Upper lobe of left lung (tissue), 6 donors: ENCODE measurements at regions not wholly inside any gene's neighbourhood (a gene's known extent, or its start where the extent isn't known, plus 50 kb on each side); places are given as distances from the start of the nearest gene placed in this dataset.

ENCODE experiments used
- ATAC-seq, 2 donors: fragments of 200-7000 bp; cut with Tn5 transposase; one replicate each; pipeline ENCODE4 v1.9.1; 2022; ENCODE audit warnings: mild to moderate bottlenecking in 2 of 2, moderate library complexity in 2 of 2; ENCODE audit not compliant: low FRiP score in 2 of 2
- DNase-seq, 2 donors: peaks; one replicate each; pipeline ENCODE4 v3.0.0-alpha.2; 2019 to 2020
- H3K27ac ChIP-seq, 4 donors: fragments of 200-600 bp; sonication (generic); one replicate each; pipeline ENCODE4 v1.5.1; 2016 to 2019
- H3K27me3 ChIP-seq, 4 donors: fragments of 200-600 bp; sonication (generic); one replicate each; pipeline ENCODE4 v1.5.1; 2017 to 2019
- H3K36me3 ChIP-seq, 4 donors: fragments of 200-600 bp; sonication (generic); one replicate each; pipeline ENCODE4 v1.5.1; 2016 to 2019
- H3K4me1 ChIP-seq, 4 donors: fragments of 200-600 bp; sonication (generic); one replicate each; pipeline ENCODE4 v1.5.1; 2018 to 2019
- H3K4me3 ChIP-seq, 4 donors: fragments of 200-600 bp; sonication (generic); one replicate each; pipeline ENCODE4 v1.5.1; 2017 to 2019; ENCODE audit warnings: mild to moderate bottlenecking in 2 of 4, moderate library complexity in 1 of 4
- H3K9me3 ChIP-seq, 4 donors: fragments of 200-600 bp; sonication (generic); one replicate each; pipeline ENCODE4 v1.5.1; 2018 to 2019
- EP300 ChIP-seq, 4 donors: sonication (generic); formaldehyde crosslinking; IDR thresholded peaks; one replicate each; pipeline ENCODE4 v1.5.1; 2017; ENCODE audit warnings: antibody characterized with exemption in 4 of 4, control low read depth in 2 of 4
- POLR2A ChIP-seq, 4 donors: fragments of 450-650 bp; IDR thresholded peaks; one replicate each; pipeline ENCODE4 v1.5.1; 2016 to 2017; ENCODE audit warnings: antibody characterized with exemption in 4 of 4, mild to moderate bottlenecking in 2 of 4
- POLR2AphosphoS5 ChIP-seq, 2 donors: sonication (generic); formaldehyde crosslinking; IDR thresholded peaks; one replicate each; pipeline ENCODE4 v1.5.1; 2017; ENCODE audit warnings: antibody characterized with exemption in 2 of 2
- WGBS, 2 donors: methylation state at CpG; one replicate each; pipeline ENCODE4 v1.1.5; 2017 to 2018; 5-methylcytosine and 5-hydroxymethylcytosine counted together
- TF ChIP-seq, protein P1 (sequence below), 6 experiments: fragments of 450-650 bp in 4 of 6; fragments of 200-600 bp in 2 of 6; sonication (generic) in 2 of 6; IDR thresholded peaks; one replicate each; pipeline ENCODE4 v1.5.1; 2016 to 2019; ENCODE audit warnings: antibody characterized with exemption in 6 of 6
- donor health status: DM: no; HTN: no; CAD: no; lungs with moderate emphysema.
- donor health status: DM: no; HTN: yes; CAD: no; lungs with severe emphysema.

- no peak overlapping the region for H3K27ac ChIP-seq
- H3K4me3 ChIP-seq, result no peak overlapping the region
- no peaks in the 10 kb centered on the region for H3K9me3 ChIP-seq
- WGBS, 2 donors, result 65 to 71% methylated on average over 7 of the region's 7 CpGs
- no peak for ATAC-seq
- H3K27me3 ChIP-seq, result no peaks in the 10 kb centered on the region
- H3K36me3 ChIP-seq, result no peaks in the 10 kb centered on the region
- no peaks in the 10 kb centered on the region for H3K4me1 ChIP-seq
- no peak for TF ChIP-seq POLR2A (IDR thresholded peaks at IDR 0.05)
- no peak for DNase-seq
Measured at GRCh38 chr11:11177156-11177808, 175.8 kb downstream of the CSNK2A3 start.

DNA sequence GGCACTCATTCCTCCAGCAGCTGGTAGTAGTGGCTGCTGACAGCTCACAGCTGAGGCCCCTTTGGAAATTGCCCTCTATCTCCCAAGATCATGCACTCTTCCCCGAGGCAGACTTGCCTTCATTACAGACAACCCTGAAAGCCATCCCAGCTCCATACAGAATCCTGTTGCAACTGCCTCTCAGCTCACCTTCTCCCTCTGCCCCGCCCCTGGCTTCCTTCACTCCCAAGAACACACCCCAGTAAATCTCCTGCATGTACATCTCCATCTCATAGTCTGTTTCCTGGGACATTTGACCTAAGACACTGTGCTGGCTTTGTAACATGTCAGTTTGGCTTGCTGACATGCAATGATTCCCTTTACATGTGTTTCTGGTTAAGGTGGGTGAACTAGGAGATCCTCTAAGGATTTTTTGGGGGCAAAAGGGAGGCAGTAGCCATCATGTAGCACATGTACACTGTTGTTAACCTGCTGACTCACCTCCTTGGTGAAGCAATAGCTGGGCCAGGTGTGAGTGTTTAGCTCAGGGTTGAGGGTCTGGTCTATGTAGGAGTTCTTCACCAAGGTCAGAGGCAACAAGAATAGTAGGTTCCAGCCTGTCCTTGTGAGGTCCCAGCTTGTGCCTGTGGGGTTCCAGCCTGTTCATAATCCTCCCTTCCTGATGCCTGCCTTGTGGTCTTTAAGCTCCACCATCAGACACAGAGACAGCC lies 179.6 kb downstream of the CSNK2A3 start:
- Histone ChIP-seq H3K9me3 (no peaks in the 10 kb centered on the region), H3K4me3 (no peak overlapping the region), H3K36me3 (no peaks in the 10 kb centered on the region), H3K27ac (no peak overlapping the region), H3K27me3 (no peaks in the 10 kb centered on the region), H3K4me1 (no peaks in the 10 kb centered on the region)
- TF ChIP-seq EP300 (IDR thresholded peaks at IDR 0.05) (no peak), POLR2AphosphoS5 (IDR thresholded peaks at IDR 0.05) (no peak), POLR2A (IDR thresholded peaks at IDR 0.05) (no peak)
- TF ChIP-seq, protein P1, sequence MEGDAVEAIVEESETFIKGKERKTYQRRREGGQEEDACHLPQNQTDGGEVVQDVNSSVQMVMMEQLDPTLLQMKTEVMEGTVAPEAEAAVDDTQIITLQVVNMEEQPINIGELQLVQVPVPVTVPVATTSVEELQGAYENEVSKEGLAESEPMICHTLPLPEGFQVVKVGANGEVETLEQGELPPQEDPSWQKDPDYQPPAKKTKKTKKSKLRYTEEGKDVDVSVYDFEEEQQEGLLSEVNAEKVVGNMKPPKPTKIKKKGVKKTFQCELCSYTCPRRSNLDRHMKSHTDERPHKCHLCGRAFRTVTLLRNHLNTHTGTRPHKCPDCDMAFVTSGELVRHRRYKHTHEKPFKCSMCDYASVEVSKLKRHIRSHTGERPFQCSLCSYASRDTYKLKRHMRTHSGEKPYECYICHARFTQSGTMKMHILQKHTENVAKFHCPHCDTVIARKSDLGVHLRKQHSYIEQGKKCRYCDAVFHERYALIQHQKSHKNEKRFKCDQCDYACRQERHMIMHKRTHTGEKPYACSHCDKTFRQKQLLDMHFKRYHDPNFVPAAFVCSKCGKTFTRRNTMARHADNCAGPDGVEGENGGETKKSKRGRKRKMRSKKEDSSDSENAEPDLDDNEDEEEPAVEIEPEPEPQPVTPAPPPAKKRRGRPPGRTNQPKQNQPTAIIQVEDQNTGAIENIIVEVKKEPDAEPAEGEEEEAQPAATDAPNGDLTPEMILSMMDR (IDR thresholded peaks at IDR 0.05), result no peak
- ATAC-seq (no peak), DNase-seq (no peak)
- 81 to 93% methylated on average over 2 of the region's 2 CpGs for WGBS, 2 donors

- no peak for ATAC-seq
- TF ChIP-seq EP300 (IDR thresholded peaks at IDR 0.05) (no peak), POLR2A (IDR thresholded peaks at IDR 0.05) (no peak), POLR2AphosphoS5 (IDR thresholded peaks at IDR 0.05) (no peak)
- TF ChIP-seq, protein P1 (IDR thresholded peaks at IDR 0.05), result no peak
- 83 to 86% methylated on average over 1 of the region's 1 CpG for WGBS, 2 donors
- H3K27ac ChIP-seq, result no peak overlapping the region
- no peaks in the 10 kb centered on the region for H3K36me3 ChIP-seq
- no peak for DNase-seq
- no peak overlapping the region for H3K4me3 ChIP-seq
- no peaks in the 10 kb centered on the region for H3K4me1 ChIP-seq
- no peaks in the 10 kb centered on the region for H3K27me3 ChIP-seq
- H3K9me3 ChIP-seq, result no peaks in the 10 kb centered on the region
Measured at GRCh38 chr11:11171854-11172253, 181.2 kb downstream of the CSNK2A3 start.

- DNase-seq, result no peak
- WGBS, 2 donors, result 72 to 88% methylated on average over 3 of the region's 3 CpGs
- H3K27me3 ChIP-seq, result no peaks in the 10 kb centered on the region
- no peaks in the 10 kb centered on the region for H3K4me1 ChIP-seq
- no peak for TF ChIP-seq POLR2AphosphoS5 (IDR thresholded peaks at IDR 0.05)
- TF ChIP-seq EP300 (IDR thresholded peaks at IDR 0.05), result no peak
- no peak for TF ChIP-seq POLR2A (IDR thresholded peaks at IDR 0.05)
- TF ChIP-seq, protein P1 (IDR thresholded peaks at IDR 0.05), result no peak
- ATAC-seq, result no peak
- no peak overlapping the region for H3K27ac ChIP-seq
- H3K9me3 ChIP-seq, result no peaks in the 10 kb centered on the region
- no peaks in the 10 kb centered on the region for H3K36me3 ChIP-seq
- no peak overlapping the region for H3K4me3 ChIP-seq
Measured at GRCh38 chr11:11171285-11171684, 181.8 kb downstream of the CSNK2A3 start.

GRCh38 chr11:11170352-11171084 lies 182.5 kb downstream of the CSNK2A3 start:
- Histone ChIP-seq H3K27ac (no peak overlapping the region), H3K27me3 (no peaks in the 10 kb centered on the region), H3K9me3 (no peaks in the 10 kb centered on the region), H3K4me1 (no peaks in the 10 kb centered on the region), H3K4me3 (no peak overlapping the region), H3K36me3 (no peaks in the 10 kb centered on the region)
- no peak for DNase-seq
- no peak for TF ChIP-seq POLR2AphosphoS5 (IDR thresholded peaks at IDR 0.05)
- no peak for TF ChIP-seq EP300 (IDR thresholded peaks at IDR 0.05)
- TF ChIP-seq POLR2A (IDR thresholded peaks at IDR 0.05), result no peak
- TF ChIP-seq, protein P1 (IDR thresholded peaks at IDR 0.05), result no peak
- no peak for ATAC-seq
- WGBS, 2 donors, result 79 to 84% methylated on average over 2 of the region's 2 CpGs
